Thyroid gland (tissue), 4 donors: ENCODE measurements at regions not wholly inside any gene's neighbourhood (a gene's known extent, or its start where the extent isn't known, plus 50 kb on each side); places are given as distances from the start of the nearest gene placed in this dataset.

Experiments
- DNase-seq, 2 donors: peaks; one replicate each; pipeline ENCODE4 v3.0.0-alpha.2; 2019
- H3K27ac ChIP-seq, 3 donors: fragments of 200-600 bp; sonication (generic); 1 replicate in 2 of 3; 2 replicates in 1 of 3; pipeline ENCODE4 v1.5.1; 2016 to 2019; ENCODE audit warnings: mild to moderate bottlenecking in 1 of 3, moderate library complexity in 1 of 3
- H3K27me3 ChIP-seq: fragments of 200-600 bp; sonication (generic); one replicate; pipeline ENCODE4 v1.5.1; 2019
- H3K36me3 ChIP-seq, 2 donors: fragments of 200-600 bp; sonication (generic); one replicate each; pipeline ENCODE4 v1.5.1; 2016 to 2019
- H3K4me1 ChIP-seq, 2 donors: fragments of 200-600 bp; sonication (generic); one replicate each; pipeline ENCODE4 v1.5.1; 2017 to 2019
- H3K4me3 ChIP-seq, 3 donors: fragments of 200-600 bp; sonication (generic); replicated peaks in 1 of 3; 1 replicate in 2 of 3; 2 replicates in 1 of 3; pipeline ENCODE4 v1.5.1; 2016; ENCODE audit warnings: mild to moderate bottlenecking in 1 of 3
- H3K9me3 ChIP-seq: fragments of 200-600 bp; sonication (generic); one replicate; pipeline ENCODE4 v1.5.1; 2017
- POLR2A ChIP-seq, 2 donors: fragments of 450-650 bp; IDR thresholded peaks; one replicate each; pipeline ENCODE4 v1.6.1; 2017; ENCODE audit warnings: antibody characterized with exemption in 2 of 2, mild to moderate bottlenecking in 2 of 2, moderate library complexity in 1 of 2
- WGBS, 2 donors: methylation state at CpG; one replicate each; pipeline ENCODE4 v1.1.5; 2017; 5-methylcytosine and 5-hydroxymethylcytosine counted together
- intact Hi-C: fragments of 100-400 bp; cut with DNase I; formaldehyde crosslinking; loops from one replicate; pipeline ENCODE4 v1.15.1; 2023
- TF ChIP-seq, protein P1 (sequence below), 6 experiments: fragments of 200-600 bp in 3 of 6; fragments of 450-650 bp in 3 of 6; sonication (generic) in 3 of 6; IDR thresholded peaks; one replicate each; pipeline ENCODE4 v1.5.1; 2016 to 2019; ENCODE audit warnings: antibody characterized with exemption in 6 of 6, mild to moderate bottlenecking in 2 of 6, inconsistent platforms in 1 of 6, moderate library complexity in 1 of 6

DNA sequence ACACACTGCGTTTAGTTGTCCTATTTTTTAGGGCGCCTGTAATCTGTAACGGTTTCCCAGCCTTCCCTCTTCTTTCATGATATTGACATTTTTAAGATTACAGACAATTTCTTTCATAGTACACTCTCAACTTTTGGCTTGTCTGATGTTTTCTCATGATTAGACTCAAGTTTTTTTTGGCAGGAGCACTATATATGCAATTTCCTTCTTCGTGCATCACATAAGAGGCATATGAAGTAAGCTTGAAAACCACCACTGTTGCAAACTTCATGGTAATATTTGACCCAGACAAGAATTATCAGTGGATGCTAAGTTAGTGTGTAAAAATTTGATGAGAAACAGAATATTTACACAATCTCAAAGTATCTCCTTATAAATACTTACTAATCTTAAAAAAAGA is 119.2 kb upstream of the CMC1 start:
- TF ChIP-seq, protein P1, sequence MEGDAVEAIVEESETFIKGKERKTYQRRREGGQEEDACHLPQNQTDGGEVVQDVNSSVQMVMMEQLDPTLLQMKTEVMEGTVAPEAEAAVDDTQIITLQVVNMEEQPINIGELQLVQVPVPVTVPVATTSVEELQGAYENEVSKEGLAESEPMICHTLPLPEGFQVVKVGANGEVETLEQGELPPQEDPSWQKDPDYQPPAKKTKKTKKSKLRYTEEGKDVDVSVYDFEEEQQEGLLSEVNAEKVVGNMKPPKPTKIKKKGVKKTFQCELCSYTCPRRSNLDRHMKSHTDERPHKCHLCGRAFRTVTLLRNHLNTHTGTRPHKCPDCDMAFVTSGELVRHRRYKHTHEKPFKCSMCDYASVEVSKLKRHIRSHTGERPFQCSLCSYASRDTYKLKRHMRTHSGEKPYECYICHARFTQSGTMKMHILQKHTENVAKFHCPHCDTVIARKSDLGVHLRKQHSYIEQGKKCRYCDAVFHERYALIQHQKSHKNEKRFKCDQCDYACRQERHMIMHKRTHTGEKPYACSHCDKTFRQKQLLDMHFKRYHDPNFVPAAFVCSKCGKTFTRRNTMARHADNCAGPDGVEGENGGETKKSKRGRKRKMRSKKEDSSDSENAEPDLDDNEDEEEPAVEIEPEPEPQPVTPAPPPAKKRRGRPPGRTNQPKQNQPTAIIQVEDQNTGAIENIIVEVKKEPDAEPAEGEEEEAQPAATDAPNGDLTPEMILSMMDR (IDR thresholded peaks at IDR 0.05) = no peak
- no peak for TF ChIP-seq POLR2A (IDR thresholded peaks at IDR 0.05)
- Histone ChIP-seq H3K27me3 (no peaks in the 10 kb centered on the region), H3K36me3 (no peaks in the 10 kb centered on the region), H3K4me3 (no peak overlapping the region), H3K4me1 (no peaks in the 10 kb centered on the region), H3K27ac (no peak overlapping the region), H3K9me3 (no peaks in the 10 kb centered on the region)
- DNase-seq = no peak
- 76 to 77% methylated on average over 4 of the region's 4 CpGs for WGBS, 2 donors
- intact Hi-C loops = no loop called here

DNA sequence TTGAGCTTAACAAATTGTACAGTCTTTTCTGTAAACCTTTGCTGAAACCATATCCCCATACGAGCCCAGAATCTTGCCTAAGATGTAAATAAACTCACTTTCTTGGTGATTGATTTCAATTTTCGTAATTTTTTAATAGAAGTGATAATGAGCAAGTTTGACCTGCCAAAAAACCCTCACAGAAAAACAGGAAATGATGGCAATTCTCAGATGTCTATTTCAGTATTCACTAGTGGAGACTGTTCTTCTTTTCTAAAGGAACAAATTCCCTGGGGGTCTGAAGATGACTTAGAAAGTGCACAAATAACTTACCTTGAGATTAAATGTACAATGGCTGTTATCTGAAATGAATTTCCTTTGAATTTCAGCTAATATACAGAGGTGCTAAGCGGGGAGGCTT is 116.5 kb upstream of the CMC1 start:
- H3K27ac ChIP-seq = no peak overlapping the region
- no peak for DNase-seq
- 68 to 80% methylated on average over 3 of the region's 3 CpGs for WGBS, 2 donors
- H3K4me1 ChIP-seq = no peaks in the 10 kb centered on the region
- no peaks in the 10 kb centered on the region for H3K9me3 ChIP-seq
- TF ChIP-seq, protein P1 (IDR thresholded peaks at IDR 0.05) = no peak
- no peak for TF ChIP-seq POLR2A (IDR thresholded peaks at IDR 0.05)
- H3K36me3 ChIP-seq = no peaks in the 10 kb centered on the region
- no peak overlapping the region for H3K4me3 ChIP-seq
- no peaks in the 10 kb centered on the region for H3K27me3 ChIP-seq
- intact Hi-C loops = no loop called here

DNA sequence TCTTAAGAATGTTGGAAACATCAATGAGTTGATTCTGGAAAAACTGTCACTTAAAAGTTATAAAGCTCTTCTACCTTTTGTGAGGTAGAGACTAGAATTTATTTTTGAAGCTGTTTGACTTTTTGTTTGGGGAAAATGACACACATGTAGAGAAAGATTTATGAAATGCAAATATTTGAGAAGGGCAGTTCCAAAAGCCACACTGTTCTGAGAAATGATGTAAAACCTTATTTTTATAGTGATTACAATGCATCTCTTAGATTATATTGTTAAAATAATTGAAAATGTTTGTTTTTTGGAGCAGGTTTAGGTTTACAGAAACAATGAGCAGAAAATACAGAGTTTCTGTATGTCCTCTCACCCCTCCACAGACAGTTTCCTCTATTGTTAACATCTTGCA is 116.1 kb upstream of the CMC1 start:
- no peak overlapping the region for H3K4me3 ChIP-seq
- no peaks in the 10 kb centered on the region for H3K4me1 ChIP-seq
- DNase-seq = no peak
- intact Hi-C loops = no loop called here
- H3K36me3 ChIP-seq = no peaks in the 10 kb centered on the region
- no peaks in the 10 kb centered on the region for H3K9me3 ChIP-seq
- no peak overlapping the region for H3K27ac ChIP-seq
- H3K27me3 ChIP-seq = no peaks in the 10 kb centered on the region
- TF ChIP-seq, protein P1 (IDR thresholded peaks at IDR 0.05) = no peak
- no peak for TF ChIP-seq POLR2A (IDR thresholded peaks at IDR 0.05)

DNA sequence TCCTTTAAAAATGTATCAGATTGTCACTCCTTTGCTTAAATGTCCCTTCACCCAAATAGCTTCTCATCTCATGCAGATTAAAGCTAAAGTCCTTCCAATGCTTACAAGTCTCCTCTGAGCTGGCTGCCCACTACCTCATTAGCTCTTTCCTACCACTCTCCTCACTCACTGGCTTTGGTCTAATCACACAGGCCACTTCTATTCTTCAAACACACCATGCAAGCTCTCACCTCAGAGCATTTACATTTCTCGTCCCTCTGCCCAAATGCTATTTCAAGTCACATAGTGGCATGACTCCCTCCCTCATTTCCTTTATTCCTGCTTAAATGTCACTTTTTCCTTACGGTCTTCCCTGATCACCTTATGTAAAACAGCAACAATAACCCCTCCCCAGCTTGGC is 110.6 kb upstream of the CMC1 start:
- Histone ChIP-seq H3K4me1 (no peaks in the 10 kb centered on the region), H3K4me3 (no peak overlapping the region), H3K9me3 (no peaks in the 10 kb centered on the region), H3K36me3 (no peaks in the 10 kb centered on the region), H3K27me3 (no peaks in the 10 kb centered on the region), H3K27ac (no peak overlapping the region)
- TF ChIP-seq, protein P1 (IDR thresholded peaks at IDR 0.05) = no peak
- TF ChIP-seq POLR2A (IDR thresholded peaks at IDR 0.05) = no peak
- 66 to 72% methylated on average over 2 of the region's 2 CpGs for WGBS, 2 donors
- DNase-seq = no peak
- intact Hi-C loops = no loop called here

DNA sequence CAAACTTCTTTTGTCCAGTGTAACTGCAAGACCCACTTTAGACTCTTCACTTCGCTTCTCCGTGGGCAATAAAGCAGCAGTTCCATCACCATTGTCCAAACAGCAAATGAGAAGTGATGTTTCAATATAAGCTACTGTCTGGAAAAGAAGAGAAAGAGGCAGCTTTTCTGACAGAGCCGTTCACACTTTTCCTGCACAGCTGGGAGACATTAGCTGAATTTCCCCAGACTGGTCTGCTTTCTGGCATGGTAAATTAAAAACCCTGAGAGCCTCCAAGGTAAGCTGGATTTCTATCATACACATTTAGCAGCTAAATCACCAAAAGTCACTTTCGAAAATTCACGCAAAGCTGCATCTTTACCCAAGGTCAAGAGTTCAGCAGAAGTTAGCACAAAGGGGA is 108.5 kb upstream of the CMC1 start:
- 65 to 66% methylated on average over 5 of the region's 5 CpGs for WGBS, 2 donors
- intact Hi-C loops = no loop called here
- H3K4me3 ChIP-seq = no peak overlapping the region
- no peaks in the 10 kb centered on the region for H3K27me3 ChIP-seq
- no peak for DNase-seq
- no peak for TF ChIP-seq POLR2A (IDR thresholded peaks at IDR 0.05)
- TF ChIP-seq, protein P1 (IDR thresholded peaks at IDR 0.05) = no peak
- no peaks in the 10 kb centered on the region for H3K4me1 ChIP-seq
- H3K9me3 ChIP-seq = no peaks in the 10 kb centered on the region
- no peak overlapping the region for H3K27ac ChIP-seq
- H3K36me3 ChIP-seq = no peaks in the 10 kb centered on the region
